Glutamatergic neuron (in vitro differentiated cells): ENCODE measurements at regions not wholly inside any gene's neighbourhood (a gene's known extent, or its start where the extent isn't known, plus 50 kb on each side); places are given as distances from the start of the nearest gene placed in this dataset.

Source experiments
- DNase-seq: peaks from one replicate; pipeline ENCODE4 v3.0.0; 2022
- H3K27ac Mint-ChIP-seq: one replicate; pipeline ENCODE4 v1.8.0; 2020; ENCODE audit warnings: mild to moderate bottlenecking, mixed read lengths, inconsistent platforms; ENCODE audit not compliant: unreplicated experiment
- H3K27me3 Mint-ChIP-seq: one replicate; pipeline ENCODE4 v1.8.0; 2020; ENCODE audit warnings: mild to moderate bottlenecking, moderate library complexity, mixed read lengths, inconsistent platforms; ENCODE audit not compliant: unreplicated experiment
- H3K36me3 Mint-ChIP-seq: one replicate; pipeline ENCODE4 v1.8.0; 2020; ENCODE audit warnings: mild to moderate bottlenecking, mixed read lengths, inconsistent platforms; ENCODE audit not compliant: unreplicated experiment
- H3K4me1 Mint-ChIP-seq: one replicate; pipeline ENCODE4 v1.8.0; 2020; ENCODE audit warnings: mild to moderate bottlenecking, low read depth, mixed read lengths, inconsistent platforms; ENCODE audit not compliant: unreplicated experiment
- H3K4me3 Mint-ChIP-seq: one replicate; pipeline ENCODE4 v1.8.0; 2020; ENCODE audit warnings: mild to moderate bottlenecking, mixed read lengths, inconsistent platforms; ENCODE audit not compliant: unreplicated experiment
- H3K9me3 Mint-ChIP-seq: one replicate; pipeline ENCODE4 v1.8.0; 2020; ENCODE audit warnings: mild to moderate bottlenecking, moderate library complexity, mixed read lengths, inconsistent platforms; ENCODE audit not compliant: unreplicated experiment
- TF ChIP-seq, protein P1 (sequence below): fragments of 200-600 bp; sonication (generic); IDR thresholded peaks from one replicate; pipeline ENCODE4 v1.5.0; 2021; ENCODE audit not compliant: partially characterized antibody, unreplicated experiment

DNA sequence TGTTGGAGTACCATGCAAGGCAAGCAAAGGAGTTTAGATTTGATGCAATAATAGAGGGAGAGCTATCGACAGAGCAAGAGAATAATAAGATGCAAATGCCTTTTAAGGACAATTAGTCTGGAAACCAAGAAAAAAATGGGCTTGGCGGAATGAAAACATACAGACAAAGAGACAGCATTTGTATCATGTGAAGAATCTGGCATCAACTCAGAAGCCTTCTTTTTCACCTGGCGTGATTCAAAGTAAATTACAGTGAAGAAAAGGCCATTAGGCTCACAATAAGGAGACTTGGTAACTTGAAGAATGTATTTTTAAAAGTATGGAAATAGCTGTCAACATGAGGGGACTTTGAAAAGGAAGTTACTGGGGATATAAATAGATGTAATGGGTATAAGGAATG lies 521.2 kb upstream of the GOLIM4 start:
- Mint-ChIP-seq H3K9me3 (peaks cover 2% of the 10 kb centered on the region), H3K4me1 (peaks cover 57% of the 10 kb centered on the region), H3K4me3 (no peak overlapping the region), H3K36me3 (no peaks in the 10 kb centered on the region), H3K27me3 (peaks cover 2% of the 10 kb centered on the region), H3K27ac (peak overlapping the region; percentile 81)
- no peak for DNase-seq
- TF ChIP-seq, protein P1, sequence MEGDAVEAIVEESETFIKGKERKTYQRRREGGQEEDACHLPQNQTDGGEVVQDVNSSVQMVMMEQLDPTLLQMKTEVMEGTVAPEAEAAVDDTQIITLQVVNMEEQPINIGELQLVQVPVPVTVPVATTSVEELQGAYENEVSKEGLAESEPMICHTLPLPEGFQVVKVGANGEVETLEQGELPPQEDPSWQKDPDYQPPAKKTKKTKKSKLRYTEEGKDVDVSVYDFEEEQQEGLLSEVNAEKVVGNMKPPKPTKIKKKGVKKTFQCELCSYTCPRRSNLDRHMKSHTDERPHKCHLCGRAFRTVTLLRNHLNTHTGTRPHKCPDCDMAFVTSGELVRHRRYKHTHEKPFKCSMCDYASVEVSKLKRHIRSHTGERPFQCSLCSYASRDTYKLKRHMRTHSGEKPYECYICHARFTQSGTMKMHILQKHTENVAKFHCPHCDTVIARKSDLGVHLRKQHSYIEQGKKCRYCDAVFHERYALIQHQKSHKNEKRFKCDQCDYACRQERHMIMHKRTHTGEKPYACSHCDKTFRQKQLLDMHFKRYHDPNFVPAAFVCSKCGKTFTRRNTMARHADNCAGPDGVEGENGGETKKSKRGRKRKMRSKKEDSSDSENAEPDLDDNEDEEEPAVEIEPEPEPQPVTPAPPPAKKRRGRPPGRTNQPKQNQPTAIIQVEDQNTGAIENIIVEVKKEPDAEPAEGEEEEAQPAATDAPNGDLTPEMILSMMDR, result no peak

DNA sequence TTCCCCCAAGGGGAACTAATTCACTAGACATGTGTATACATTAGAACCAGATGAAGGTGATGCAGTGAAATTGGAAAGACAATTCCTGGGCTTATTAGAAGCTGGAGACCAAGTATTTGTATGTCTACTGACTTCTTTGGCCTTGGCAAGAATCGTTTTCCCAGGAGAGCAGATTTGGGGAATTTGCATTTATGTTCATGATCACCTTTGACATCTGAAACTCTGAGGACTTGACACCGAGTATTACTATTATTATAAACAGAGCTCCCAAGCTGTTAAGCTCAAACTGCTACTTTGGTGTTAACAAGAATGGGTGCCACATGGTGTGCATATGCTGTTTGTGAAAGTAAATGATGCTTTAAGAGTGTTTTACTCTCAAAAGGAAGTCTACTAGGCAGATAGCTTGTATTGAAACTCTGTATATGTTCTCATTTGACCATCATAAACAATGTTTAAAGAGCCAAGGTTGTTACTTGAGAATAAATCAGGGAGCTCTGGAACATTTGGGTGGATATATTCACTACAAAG lies 519.8 kb upstream of the GOLIM4 start:
- H3K4me1 Mint-ChIP-seq, result peaks cover 54% of the 10 kb centered on the region
- no peak for DNase-seq
- H3K9me3 Mint-ChIP-seq, result peaks cover 2% of the 10 kb centered on the region
- peak overlapping the region; percentile 40 for H3K4me3 Mint-ChIP-seq
- H3K36me3 Mint-ChIP-seq, result no peaks in the 10 kb centered on the region
- peaks cover 2% of the 10 kb centered on the region for H3K27me3 Mint-ChIP-seq
- peak overlapping the region; percentile 81 for H3K27ac Mint-ChIP-seq
- TF ChIP-seq, protein P1, result no peak

DNA sequence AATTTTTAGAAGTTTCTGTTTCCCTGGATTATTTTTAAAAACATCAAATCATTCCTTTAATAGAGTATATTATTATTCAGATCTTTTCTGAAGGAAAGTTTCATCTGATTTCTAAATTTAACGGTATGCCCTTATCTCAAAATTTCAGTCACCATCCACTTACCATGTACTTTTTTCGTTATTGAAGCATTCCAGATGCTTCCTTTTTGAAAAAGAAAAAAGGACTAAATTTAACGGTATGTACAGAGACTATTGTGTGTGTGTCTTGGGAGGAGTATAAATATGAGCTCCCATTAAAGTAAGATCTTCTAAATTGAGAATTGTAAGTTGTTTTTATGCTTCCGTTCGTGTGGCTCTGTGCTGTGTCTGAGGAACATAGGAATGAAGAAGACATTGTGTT lies 517.4 kb upstream of the GOLIM4 start:
- H3K36me3 Mint-ChIP-seq, result no peaks in the 10 kb centered on the region
- H3K4me3 Mint-ChIP-seq, result no peak overlapping the region
- DNase-seq, result no peak
- H3K27ac Mint-ChIP-seq, result no peak overlapping the region
- H3K9me3 Mint-ChIP-seq, result no peaks in the 10 kb centered on the region
- H3K4me1 Mint-ChIP-seq, result peaks cover 65% of the 10 kb centered on the region
- TF ChIP-seq, protein P1, result no peak
- H3K27me3 Mint-ChIP-seq, result no peaks in the 10 kb centered on the region

DNA sequence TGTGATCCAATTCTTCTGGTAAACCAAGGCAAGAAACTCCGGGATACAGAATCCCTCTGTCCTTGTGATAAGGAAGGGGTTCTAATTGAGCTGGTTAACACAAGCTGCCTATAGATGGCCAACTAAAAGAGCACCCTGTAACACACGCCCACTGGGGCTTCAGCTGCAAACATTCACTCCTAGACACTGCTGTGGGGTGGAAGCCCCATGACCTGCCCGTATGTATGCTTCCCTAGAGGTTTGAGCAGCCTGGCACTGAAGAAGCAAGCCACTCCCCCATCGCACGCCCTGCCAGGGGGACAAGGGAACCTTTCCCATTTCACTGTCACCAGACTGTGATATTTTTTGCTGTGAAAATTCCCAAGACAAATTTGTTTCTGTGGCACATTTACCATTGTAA lies 516.9 kb upstream of the GOLIM4 start:
- Mint-ChIP-seq H3K27me3 (no peaks in the 10 kb centered on the region), H3K27ac (peak overlapping the region; percentile 62), H3K4me1 (peaks cover 64% of the 10 kb centered on the region), H3K36me3 (no peaks in the 10 kb centered on the region), H3K9me3 (no peaks in the 10 kb centered on the region), H3K4me3 (no peak overlapping the region)
- no peak for DNase-seq
- TF ChIP-seq, protein P1, result no peak

DNA sequence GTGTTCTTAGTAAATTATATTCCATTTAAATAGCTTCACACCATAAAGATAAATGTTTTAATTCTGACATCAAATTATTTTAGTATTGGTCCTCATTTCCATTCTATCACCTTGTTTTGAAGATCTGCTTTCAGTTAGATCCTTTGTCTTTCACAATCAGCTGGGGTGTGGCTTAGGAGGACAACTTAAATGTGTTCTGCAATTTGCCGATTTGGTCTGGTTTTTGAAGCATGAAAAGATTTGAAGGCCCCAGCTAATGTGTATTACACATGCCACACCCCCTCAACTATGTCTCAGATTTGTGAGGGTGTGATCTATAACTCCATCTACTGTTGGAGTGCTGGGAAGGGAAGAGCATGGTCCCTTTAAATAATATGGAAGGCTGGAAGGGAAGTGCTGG lies 516.1 kb upstream of the GOLIM4 start:
- no peak for DNase-seq
- Mint-ChIP-seq H3K27me3 (no peaks in the 10 kb centered on the region), H3K9me3 (no peaks in the 10 kb centered on the region), H3K4me3 (no peak overlapping the region), H3K4me1 (peaks cover 66% of the 10 kb centered on the region), H3K27ac (peak overlapping the region; percentile 40), H3K36me3 (no peaks in the 10 kb centered on the region)
- TF ChIP-seq, protein P1, result no peak
